ENCODE measurements at regions not wholly inside any gene's neighbourhood (a gene's known extent, or its start where the extent isn't known, plus 50 kb on each side); places are given as distances from the start of the nearest gene placed in this dataset.

DNA sequence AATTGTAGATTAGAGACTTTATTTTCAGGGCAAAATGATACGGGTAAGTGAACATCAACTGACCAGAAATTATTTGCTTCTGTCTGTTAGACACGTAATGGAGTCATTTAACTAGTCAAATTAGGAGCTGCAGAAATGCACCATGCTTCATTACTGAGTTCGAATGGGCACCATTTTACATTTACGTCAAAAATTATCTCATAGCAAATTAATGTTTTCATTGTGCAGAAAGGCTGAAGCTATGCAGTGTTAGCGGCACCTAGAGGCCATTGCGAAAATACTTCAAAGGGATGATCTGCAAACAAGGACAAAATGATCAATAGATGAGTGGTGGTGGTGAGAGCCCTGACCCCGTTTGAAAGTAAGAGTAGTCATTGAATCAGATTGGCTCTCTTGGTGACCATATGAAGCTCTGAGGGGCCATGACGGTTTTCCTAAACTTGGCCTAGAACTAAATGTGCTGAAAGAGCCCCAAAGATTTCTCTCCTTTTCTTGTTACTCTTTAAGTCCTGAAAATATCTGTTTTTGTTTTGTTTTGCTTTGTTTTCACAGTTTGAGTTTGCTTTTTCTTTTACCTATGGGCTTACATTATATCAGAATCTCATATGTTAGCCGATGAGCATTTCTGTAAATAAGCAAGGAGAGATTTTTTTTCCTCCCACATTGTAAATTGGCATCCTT lies 277.9 kb downstream of the ZNF536 start:
- Histone ChIP-seq H3K27ac (ENCODE audit: low read length) (no peak overlapping the region), H3K27me3 (ENCODE audit: insufficient read depth, low read depth, low read length) (no peaks in the 10 kb centered on the region), H3K4me3 (ENCODE audit: low read length) (no peak overlapping the region), H3K79me2 (replicated peaks; ENCODE audit: insufficient read depth, low read length) (no peaks in the 10 kb centered on the region), H3K36me3 (ENCODE audit: insufficient read depth, low read length) (no peaks in the 10 kb centered on the region), H3F3A (ENCODE audit: insufficient read depth, low read length, poor library complexity, severe bottlenecking) (no peaks in the 10 kb centered on the region), H3K4me2 (ENCODE audit: low read length) (no peak overlapping the region), H4K20me1 (ENCODE audit: insufficient read depth) (no peaks in the 10 kb centered on the region), H2AFZ (ENCODE audit: low read depth, low read length) (no peak overlapping the region), H3K9me2 (ENCODE audit: insufficient read depth, low read length) (no peaks in the 10 kb centered on the region), H3K9ac (ENCODE audit: low read length) (no peak overlapping the region), H3K9me3 (ENCODE audit: low read length) (no peaks in the 10 kb centered on the region)
- TF ChIP-seq MXI1 (conservative IDR thresholded peaks at IDR 0.05; ENCODE audit: poor library complexity, severe bottlenecking), result peak; percentile 28
- TF ChIP-seq, protein P1, sequence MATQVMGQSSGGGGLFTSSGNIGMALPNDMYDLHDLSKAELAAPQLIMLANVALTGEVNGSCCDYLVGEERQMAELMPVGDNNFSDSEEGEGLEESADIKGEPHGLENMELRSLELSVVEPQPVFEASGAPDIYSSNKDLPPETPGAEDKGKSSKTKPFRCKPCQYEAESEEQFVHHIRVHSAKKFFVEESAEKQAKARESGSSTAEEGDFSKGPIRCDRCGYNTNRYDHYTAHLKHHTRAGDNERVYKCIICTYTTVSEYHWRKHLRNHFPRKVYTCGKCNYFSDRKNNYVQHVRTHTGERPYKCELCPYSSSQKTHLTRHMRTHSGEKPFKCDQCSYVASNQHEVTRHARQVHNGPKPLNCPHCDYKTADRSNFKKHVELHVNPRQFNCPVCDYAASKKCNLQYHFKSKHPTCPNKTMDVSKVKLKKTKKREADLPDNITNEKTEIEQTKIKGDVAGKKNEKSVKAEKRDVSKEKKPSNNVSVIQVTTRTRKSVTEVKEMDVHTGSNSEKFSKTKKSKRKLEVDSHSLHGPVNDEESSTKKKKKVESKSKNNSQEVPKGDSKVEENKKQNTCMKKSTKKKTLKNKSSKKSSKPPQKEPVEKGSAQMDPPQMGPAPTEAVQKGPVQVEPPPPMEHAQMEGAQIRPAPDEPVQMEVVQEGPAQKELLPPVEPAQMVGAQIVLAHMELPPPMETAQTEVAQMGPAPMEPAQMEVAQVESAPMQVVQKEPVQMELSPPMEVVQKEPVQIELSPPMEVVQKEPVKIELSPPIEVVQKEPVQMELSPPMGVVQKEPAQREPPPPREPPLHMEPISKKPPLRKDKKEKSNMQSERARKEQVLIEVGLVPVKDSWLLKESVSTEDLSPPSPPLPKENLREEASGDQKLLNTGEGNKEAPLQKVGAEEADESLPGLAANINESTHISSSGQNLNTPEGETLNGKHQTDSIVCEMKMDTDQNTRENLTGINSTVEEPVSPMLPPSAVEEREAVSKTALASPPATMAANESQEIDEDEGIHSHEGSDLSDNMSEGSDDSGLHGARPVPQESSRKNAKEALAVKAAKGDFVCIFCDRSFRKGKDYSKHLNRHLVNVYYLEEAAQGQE (IDR thresholded peaks at IDR 0.05; ENCODE audit: borderline replicate concordance), result no peak
- TF ChIP-seq RAD21 (conservative IDR thresholded peaks at IDR 0.05), result peak; percentile 98
- TF ChIP-seq, protein P2, sequence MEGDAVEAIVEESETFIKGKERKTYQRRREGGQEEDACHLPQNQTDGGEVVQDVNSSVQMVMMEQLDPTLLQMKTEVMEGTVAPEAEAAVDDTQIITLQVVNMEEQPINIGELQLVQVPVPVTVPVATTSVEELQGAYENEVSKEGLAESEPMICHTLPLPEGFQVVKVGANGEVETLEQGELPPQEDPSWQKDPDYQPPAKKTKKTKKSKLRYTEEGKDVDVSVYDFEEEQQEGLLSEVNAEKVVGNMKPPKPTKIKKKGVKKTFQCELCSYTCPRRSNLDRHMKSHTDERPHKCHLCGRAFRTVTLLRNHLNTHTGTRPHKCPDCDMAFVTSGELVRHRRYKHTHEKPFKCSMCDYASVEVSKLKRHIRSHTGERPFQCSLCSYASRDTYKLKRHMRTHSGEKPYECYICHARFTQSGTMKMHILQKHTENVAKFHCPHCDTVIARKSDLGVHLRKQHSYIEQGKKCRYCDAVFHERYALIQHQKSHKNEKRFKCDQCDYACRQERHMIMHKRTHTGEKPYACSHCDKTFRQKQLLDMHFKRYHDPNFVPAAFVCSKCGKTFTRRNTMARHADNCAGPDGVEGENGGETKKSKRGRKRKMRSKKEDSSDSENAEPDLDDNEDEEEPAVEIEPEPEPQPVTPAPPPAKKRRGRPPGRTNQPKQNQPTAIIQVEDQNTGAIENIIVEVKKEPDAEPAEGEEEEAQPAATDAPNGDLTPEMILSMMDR (IDR thresholded peaks at IDR 0.05; ENCODE audit: poor library complexity, severe bottlenecking), result peak; percentile 98
- TF ChIP-seq SMC3 (conservative IDR thresholded peaks at IDR 0.05; ENCODE audit: poor library complexity), result peak; percentile 94
- TF ChIP-seq TAF1 (IDR thresholded peaks at IDR 0.05; ENCODE audit: low read depth), result no peak

DNA sequence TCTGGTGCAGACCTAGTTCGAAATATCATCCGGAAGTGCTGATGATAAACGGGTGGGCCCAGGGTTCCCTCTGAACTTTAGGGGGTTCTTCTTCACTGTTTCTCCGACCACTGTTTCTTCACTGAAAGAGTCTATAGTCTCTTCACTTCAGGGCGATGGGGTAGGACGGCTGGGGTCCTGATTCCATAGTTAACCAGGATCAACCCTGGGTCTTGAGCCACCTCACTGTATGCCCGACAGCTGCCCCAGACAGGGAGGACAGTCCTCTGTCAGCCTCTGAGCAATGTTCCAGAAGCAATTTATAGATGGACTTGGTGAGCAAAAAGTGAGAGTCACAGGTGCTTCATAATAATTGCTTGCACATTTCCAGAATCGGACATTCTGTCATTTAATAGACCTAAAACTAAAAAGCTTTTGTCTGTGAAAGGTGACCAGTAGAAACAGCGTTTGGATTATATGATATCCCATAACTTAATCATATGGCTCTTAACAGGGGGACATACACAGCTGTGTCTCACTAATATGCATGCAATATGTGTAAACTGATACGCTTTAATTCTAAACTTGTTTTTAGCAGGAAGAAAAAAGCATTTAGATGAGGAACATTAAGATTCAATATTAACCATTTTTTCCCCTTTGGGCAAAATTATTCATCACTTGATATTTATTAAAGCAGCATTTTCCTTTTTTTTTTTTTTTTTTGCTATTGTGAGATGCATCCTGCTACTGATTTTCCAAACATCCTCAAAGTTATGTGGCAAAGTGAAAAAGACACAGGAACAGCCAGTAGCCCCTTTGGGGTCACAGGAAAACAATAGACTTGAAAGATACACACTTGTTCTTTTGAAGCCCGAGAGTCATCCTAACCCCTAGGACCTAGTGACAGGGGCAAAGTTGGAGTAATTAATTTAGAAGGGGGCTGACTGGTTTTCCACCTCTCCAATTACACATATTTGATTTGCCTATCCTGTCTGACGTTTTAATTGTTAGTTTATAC lies 277.0 kb downstream of the ZNF536 start:
- Histone ChIP-seq H3K27ac (ENCODE audit: low read length) (no peak overlapping the region), H3K9ac (ENCODE audit: low read length) (no peak overlapping the region)

More for the DNA sequence above, 277.0 kb downstream of the ZNF536 start:
- Histone ChIP-seq H4K20me1 (ENCODE audit: insufficient read depth) (no peaks in the 10 kb centered on the region), H3K9me3 (ENCODE audit: low read length) (no peaks in the 10 kb centered on the region), H3K4me2 (ENCODE audit: low read length) (no peak overlapping the region), H2AFZ (ENCODE audit: low read depth, low read length) (no peak overlapping the region), H3K27me3 (ENCODE audit: insufficient read depth, low read depth, low read length) (no peaks in the 10 kb centered on the region), H3K79me2 (replicated peaks; ENCODE audit: insufficient read depth, low read length) (no peaks in the 10 kb centered on the region), H3F3A (ENCODE audit: insufficient read depth, low read length, poor library complexity, severe bottlenecking) (no peaks in the 10 kb centered on the region), H3K4me3 (ENCODE audit: low read length) (no peak overlapping the region), H3K9me2 (ENCODE audit: insufficient read depth, low read length) (no peaks in the 10 kb centered on the region), H3K36me3 (ENCODE audit: insufficient read depth, low read length) (no peaks in the 10 kb centered on the region)
- TF ChIP-seq SMC3 (conservative IDR thresholded peaks at IDR 0.05; ENCODE audit: poor library complexity), result no peak
- TF ChIP-seq EP300 (conservative IDR thresholded peaks at IDR 0.05; ENCODE audit: poor library complexity, severe bottlenecking), result no peak
- no peak for TF ChIP-seq MXI1 (conservative IDR thresholded peaks at IDR 0.05; ENCODE audit: poor library complexity, severe bottlenecking)
- no peak for TF ChIP-seq TAF1 (IDR thresholded peaks at IDR 0.05; ENCODE audit: low read depth)
- TF ChIP-seq POLR2AphosphoS5 (IDR thresholded peaks at IDR 0.05), result no peak
- no peak for TF ChIP-seq RAD21 (conservative IDR thresholded peaks at IDR 0.05)
- TF ChIP-seq, protein P1 (IDR thresholded peaks at IDR 0.05; ENCODE audit: borderline replicate concordance), result no peak
- no peak for TF ChIP-seq EZH2 (IDR thresholded peaks at IDR 0.05; ENCODE audit: borderline replicate concordance, insufficient read depth, low read length, poor library complexity, severe bottlenecking)
- TF ChIP-seq, protein P2 (IDR thresholded peaks at IDR 0.05; ENCODE audit: poor library complexity, severe bottlenecking), result no peak

Data from neural cell (in vitro differentiated cells).